Fibroblast of the aortic adventitia (primary cell): ENCODE measurements at regions not wholly inside any gene's neighbourhood (a gene's known extent, or its start where the extent isn't known, plus 50 kb on each side); places are given as distances from the start of the nearest gene placed in this dataset.

Source experiments
- DNase-seq: peaks from one replicate; pipeline ENCODE4 v3.0.0-alpha.2; 2010; ENCODE audit warnings: low read depth
- H3K4me3 ChIP-seq: 2 replicates; pipeline ENCODE4 v1.5.1; 2011; ENCODE audit warnings: low read depth, mild to moderate bottlenecking, control low read depth, low read length, moderate library complexity
- CTCF ChIP-seq: IDR thresholded peaks from 2 replicates; pipeline ENCODE4 v1.5.1; 2011; ENCODE audit warnings: mild to moderate bottlenecking, low read length, control low read depth, inconsistent platforms; ENCODE audit not compliant: insufficient read depth

GRCh38 chr17:63094631-63095030, 128.6 kb downstream of the TANC2 start:
- no peak overlapping the region for H3K4me3 ChIP-seq
- no peak for DNase-seq
- no peak for TF ChIP-seq CTCF

- no peak for TF ChIP-seq CTCF
- DNase-seq, result no peak
- no peak overlapping the region for H3K4me3 ChIP-seq
Observed at GRCh38 chr17:63095459-63095858, 129.4 kb downstream of the TANC2 start.

GRCh38 chr17:63095879-63096278, 129.8 kb downstream of the TANC2 start:
- H3K4me3 ChIP-seq, result no peak overlapping the region
- no peak for TF ChIP-seq CTCF
- DNase-seq, result no peak

- TF ChIP-seq CTCF, result no peak
- peak; percentile 23 for DNase-seq
- H3K4me3 ChIP-seq, result no peak overlapping the region
Observed at GRCh38 chr17:63096426-63096825, 130.4 kb downstream of the TANC2 start.

- DNase-seq, result no peak
- H3K4me3 ChIP-seq, result no peak overlapping the region
- no peak for TF ChIP-seq CTCF
Observed at GRCh38 chr17:63099425-63099824, 133.4 kb downstream of the TANC2 start.

GRCh38 chr17:63102034-63102433, 136.0 kb downstream of the TANC2 start:
- no peak for DNase-seq
- no peak for TF ChIP-seq CTCF
- H3K4me3 ChIP-seq, result no peak overlapping the region

GRCh38 chr17:63106050-63106449, 140.0 kb downstream of the TANC2 start:
- DNase-seq, result no peak
- no peak overlapping the region for H3K4me3 ChIP-seq
- TF ChIP-seq CTCF, result no peak
